Stimulated activated CD4-positive, alpha-beta T cell treated with anti-CD3 and anti-CD28 coated beads, Interleukin-4, amount 100 ng/mL, for 24 hours (primary cell): ENCODE measurements at regions not wholly inside any gene's neighbourhood (a gene's known extent, or its start where the extent isn't known, plus 50 kb on each side); places are given as distances from the start of the nearest gene placed in this dataset.
"Not testable (repeated sequence)": the region's sequence is repeated elsewhere in the genome, so short reads cannot be mapped to it uniquely, and the experiment has no call there.

ENCODE experiments used
- DNase-seq: peaks from one replicate; pipeline ENCODE4 v3.0.0-alpha.2; 2020

DNA sequence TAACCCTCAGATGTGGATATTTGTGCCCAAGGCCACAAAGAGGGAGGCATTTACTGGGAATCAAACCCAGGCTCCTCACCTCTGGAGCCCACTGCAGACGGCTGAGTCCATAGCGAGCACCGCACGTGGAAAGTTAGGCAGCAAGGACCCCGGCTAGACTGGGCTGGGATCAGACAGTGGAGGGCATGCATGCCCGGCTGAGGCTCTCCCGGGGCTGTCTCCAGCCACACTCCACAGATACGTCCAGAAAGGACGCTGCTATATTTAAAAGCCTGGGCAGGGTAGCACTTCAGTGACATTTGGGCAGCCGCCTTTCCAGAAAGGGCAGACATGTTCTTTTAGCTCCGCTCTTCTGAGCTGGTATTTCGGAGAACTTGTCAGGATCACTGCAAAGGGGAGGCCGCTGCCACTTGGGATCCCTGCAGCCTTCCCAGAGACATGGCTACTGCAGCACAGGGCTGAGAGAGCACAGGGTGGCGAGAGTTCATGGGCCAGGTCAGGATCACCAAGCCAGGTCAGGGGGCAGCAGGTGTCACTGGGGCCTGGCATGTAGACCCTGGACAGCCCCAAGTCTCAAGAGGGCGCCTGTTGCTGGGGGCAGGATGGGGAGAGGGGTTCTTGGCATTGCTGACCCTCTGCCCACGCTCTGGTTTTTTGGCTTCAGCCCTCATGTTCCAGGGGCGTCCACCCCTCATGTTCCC is 121.7 kb downstream of the PHETA1 start:
- no peak for DNase-seq

DNA sequence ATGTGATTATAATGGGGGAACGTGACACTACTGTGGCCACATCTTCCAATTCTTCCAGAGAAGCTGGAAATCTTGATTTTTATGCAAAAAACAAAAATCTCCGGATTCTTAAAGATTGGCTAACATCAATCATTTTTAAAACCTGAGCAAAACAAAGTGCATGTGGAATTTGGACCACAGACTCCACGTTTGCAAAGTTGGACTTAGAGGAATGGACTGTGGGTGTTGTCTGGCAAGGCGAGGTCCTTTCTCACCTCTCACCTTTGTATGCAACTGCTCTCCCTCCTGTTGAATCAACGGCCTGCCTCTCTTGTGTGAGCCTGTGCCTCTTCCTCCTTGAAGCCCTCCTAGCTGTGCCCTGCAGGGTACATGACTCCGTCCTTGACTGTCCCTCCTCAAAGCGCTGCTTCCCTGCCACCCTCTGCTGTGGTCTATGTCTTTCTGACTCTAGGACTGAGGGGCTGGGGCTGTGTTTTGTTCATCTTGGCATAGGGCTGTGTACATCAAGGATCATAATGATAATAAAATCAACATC is 122.4 kb downstream of the PHETA1 start:
- DNase-seq: no peak

DNA sequence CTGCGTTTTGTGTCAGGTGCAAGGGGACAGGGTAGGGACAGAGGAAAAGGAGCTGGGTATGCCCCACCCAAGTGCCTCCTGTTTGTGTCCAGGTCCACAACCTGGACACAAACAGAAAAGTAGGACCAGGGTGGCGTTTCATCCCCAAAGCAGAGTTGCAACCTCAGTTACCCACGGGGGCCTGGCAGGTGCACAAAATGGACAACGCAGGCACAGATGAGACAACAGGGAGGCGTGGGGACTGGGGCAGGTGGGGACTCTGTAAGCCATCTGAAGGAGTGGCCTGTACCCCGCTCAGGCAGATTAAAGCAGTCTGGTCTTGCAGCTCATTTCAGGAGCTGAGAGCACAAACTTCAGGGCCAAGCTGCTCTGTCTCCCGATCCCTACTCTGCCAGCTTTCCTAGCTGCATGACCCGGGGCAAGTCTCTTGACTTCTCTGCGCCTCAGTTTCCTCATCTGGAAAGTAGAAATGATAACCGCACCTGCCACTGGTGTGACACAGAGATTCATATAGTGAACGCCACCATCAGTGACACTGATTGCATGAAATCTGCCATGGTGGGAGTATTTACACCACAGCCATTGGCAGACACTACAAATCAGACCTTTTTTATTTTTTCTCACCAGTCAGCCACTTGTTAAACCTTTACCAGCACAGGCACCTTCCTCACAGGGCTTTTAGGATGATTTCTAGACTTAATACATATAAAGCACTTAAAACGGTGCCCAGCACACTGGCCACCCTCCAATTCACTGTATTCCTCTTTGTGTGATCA is 123.0 kb downstream of the PHETA1 start:
- no peak for DNase-seq

DNA sequence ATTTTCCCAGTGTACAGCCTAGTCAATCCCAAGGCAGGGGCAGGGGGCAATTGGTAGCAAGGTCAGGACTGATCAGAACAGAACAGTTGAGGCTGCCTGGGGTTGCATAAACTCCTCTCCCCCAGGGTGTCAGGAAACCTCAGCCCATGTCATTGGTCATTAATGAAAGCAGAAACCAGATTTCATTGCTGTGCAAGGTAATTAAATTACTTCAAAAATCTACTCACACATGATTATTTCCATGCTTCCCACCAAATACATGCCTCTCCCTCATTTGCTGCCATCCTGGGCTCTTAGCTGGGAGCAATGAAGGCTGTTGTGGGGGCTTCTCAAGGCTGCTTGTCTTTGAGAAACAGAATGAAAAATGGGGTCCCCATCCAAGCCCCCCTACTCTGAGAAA is 124.2 kb downstream of the PHETA1 start:
- DNase-seq: no peak

DNA sequence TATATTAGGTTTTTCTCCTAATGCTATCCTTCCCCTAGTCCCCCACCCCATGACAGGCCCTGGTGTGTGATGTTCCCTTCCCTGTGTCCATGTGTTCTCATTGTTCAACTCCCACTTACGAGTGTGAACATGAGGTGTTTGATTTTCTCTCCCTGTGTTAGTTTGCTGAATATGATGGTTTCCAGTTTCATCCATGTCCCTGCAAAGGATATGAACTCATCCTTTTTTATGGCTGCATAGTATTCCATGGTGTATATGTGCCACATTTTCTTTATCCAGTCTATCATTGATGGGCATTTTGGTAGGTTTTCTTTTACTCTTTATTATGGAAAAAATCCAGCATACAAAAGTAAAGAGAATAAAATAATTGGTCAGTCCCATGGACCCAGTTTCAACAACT is 126.1 kb downstream of the PHETA1 start:
- not testable (repeated sequence) for DNase-seq

DNA sequence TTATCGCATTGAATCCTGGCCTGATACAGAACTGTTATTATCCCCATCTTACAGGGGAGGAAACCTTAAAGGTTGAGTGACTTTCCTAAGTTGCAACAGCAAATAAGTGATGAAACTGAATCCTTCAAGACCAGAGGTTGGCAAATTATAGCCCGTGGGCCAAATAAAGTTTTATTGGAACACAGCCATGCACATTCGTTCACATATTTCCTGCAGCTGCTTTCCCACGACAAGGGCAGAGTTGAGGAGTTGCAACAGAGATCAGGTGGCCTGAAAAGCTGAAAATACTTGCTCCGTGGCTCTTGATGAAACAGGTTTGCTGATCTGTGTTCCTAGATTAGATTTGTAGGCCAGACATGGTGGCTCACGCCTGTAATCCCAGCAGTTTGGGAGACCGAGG is 126.7 kb downstream of the PHETA1 start:
- no peak for DNase-seq

DNA sequence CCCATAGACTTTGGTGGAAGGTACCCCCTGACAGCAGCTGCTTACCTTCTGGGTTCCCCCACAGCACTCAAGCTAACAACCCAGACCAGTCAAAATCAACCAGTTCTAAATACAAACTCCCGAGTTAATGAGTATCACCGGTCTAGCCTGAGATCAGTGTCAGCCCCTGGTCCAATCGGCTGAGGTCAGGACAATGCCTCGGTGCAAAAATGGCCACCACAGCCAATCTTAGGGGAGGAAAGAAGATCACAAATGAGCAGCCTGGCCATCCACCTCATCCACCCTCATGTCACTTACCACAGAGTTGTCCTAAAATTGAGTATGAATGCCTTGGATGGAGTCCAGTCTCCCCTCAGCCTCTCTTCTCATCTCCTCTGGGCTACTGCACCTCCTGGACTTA is 128.5 kb downstream of the PHETA1 start:
- DNase-seq: no peak

DNA sequence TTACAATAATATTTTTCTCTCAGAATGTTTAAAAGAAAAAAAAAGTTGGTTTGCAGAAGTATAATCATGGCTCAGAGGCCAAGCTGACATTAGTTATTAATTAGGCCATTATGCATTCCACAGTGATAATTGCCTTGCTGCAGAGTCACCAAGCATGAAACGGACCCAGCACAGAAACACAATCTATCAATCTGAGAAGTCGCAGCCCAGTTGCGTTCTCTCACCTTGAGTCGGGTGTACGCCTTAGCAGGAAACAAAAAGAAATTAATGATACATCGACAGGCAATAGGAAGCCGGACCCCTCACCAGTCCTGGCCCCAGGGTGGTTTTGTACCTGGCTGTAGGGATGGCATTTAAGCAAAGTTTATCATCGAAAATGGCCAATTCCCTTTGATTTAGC is 129.7 kb downstream of the PHETA1 start:
- DNase-seq: no peak

DNA sequence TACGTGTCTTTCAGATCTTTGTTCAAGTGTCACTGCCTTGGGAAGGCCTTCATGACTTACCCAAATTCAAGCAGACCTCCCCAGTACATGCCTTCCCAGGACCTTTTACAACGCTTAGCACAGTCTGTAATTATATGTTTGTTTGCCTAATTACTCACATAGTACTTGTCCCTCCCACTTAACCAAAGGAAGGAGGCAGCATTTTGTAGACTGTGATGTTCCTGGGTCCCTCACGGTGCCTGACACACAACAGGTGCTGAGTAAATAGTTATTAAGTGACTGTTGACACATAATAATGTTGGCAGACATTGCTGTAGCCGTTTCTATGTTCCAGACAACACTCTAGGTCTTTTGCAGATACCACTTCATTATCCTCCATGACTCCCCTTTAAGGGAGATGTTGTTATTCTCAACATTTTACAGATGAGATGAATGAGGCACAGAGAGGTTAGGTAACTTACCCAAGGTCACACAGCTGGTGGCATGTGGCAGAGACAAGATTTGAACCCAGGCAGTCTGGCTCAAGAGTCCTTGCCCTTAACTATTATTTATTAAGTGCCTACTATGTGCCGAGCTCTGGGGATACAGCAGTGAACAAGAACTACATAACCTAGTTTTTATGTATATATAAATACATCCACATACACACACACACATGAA is 130.7 kb downstream of the PHETA1 start:
- no peak for DNase-seq

DNA sequence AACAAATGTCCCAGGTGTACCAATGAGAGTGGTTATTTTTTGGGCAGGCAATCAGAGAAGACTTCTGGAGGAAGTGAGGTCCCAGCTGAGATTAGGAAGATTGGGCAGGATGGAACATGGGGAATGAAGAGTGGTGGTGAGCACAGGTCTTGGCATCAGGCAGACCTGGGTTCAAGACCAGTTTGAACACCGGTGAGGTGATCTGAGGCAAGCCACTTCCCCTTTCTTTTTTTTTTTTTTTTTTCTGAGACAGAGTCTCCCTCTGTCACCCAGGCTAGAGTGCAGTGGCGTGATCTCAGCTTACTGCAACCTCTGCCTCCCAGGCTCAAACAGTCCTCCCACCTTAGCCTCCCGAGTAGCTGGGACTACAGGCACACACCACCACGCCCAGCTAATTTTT is 134.4 kb downstream of the PHETA1 start:
- not testable (repeated sequence) for DNase-seq

DNA sequence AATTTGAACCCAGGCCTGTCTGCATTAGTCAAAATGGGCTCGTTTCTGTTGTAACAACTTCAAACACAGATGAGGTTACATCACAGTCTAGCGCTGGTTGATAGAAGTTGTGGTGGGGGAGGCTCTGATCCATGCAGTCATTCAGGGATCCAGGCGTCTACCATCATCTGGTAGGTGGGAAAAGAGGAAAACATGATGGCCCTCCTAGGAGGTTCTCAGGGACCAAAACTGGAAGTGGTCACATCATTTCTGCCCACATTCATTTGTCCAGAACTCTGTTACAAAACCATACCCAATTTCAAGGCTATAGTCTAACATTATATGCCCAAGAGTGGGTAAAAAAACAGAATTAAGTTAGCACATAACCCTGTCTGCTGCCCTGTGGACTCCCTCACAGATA is 135.1 kb downstream of the PHETA1 start:
- no peak for DNase-seq

DNA sequence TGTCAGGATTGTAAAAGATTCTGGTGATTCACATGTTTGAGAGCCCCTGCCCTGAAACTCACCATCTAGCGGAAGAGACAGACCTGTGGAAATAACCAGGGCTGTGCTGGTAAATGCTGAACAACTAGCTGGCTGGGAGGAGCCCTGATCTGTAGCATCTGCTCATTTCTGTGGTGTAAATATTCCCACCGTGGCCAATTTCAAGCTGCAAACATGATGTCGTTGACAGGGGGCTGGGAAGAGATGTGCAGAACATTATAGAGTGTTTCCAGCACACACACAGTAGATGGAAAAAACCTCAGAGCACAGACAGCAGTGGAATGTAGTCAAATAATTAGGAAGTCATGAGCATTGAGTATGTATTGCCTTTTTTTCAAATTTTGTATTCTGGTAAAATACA is 138.2 kb downstream of the PHETA1 start:
- DNase-seq: no peak

DNA sequence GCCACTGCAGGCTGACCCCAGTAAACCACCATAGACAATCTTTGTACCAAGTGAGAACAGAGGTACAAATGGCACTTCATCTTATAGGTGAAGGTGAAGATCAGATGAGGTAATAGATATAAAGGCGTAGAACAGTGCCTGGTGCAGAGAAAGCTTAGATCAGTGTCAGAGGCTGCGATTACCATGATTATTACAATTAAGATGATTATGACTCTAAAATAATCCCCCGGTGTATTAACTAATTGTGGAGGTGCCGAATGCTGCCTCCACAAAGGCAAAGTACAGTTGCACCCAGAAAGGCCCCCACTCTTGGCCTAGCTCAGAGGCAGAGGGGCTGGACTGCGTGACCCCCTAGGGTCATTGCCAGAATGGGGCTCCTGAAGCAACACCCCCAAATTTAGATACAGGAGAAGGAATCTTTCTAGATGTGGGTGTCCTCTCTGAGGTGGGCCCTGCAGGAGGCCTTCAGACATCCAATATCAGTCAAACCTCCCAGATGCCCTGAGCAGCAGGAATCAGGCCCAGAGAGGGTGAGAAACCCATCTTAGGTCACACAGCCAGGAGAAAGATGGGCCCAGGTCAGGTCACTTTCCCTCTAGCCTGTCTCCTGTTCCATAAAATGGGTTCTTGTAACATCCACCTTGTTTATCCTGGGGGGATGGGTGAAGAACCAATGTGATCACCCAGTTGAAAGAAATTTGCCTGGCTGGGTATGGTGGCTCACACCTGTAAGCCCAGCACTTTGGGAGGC is 139.8 kb downstream of the PHETA1 start:
- no peak for DNase-seq

DNA sequence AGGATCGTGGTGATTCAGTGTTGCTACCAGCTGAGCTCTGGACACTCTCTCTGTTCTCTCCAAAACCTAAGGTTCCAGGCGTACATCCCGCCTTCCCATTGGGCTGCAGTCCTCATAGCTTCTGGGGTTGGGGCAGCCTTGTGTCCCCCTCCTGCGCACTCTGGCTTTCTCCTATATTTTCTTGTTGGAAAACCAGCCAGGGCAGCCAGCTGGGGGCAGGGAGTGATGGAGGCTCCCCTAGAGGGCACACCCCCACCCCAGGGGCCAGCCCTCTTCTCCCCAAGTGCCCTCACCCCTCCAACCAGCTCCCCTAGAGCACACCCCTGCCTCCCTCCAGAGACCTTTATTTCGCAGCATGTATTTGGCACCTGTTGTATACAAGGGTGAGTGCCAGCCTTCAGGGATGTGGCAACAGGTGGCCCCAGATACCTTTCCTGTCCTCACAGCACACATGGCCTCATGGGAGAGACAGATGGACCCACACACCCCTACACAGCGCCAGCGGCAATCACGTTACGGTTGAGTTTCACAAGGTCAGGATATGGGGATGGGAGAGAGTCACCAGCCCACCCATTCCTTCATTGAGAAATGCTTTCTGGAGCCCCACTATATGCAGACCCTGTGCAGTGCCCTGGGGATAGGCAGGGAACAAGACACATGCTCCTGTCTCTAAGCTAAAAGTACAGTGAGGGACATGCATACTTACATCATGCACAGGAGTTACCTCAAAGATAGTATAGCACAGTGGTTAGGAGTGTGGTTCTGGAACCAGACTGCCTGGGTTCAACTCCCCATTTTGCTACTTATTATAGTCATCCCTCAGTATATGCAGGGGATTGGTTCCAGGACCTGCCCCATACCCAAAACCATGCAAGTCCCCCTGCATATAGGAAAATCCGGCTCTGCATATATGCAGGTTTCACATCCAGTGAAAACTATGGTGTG is 141.1 kb downstream of the PHETA1 start:
- DNase-seq: no peak

DNA sequence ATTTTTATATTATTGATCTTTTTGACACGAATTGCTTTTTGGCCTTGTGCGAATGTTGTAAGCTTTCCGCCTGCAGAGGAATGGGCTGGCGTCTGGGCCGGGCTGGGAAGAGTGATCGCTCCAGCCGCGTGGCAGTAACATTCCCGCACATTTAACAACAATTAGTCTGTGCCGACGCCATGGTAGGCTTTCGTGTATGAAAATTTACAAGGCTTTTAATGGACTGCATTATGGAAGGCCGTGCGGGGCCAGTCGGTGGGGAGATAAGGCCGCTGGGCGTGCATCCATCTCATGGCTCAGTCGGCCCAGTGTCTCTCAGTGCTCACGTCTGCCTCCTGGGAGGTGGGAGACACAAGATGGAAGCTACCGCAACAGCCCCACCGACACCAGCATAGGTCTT is 142.2 kb downstream of the PHETA1 start:
- no peak for DNase-seq

DNA sequence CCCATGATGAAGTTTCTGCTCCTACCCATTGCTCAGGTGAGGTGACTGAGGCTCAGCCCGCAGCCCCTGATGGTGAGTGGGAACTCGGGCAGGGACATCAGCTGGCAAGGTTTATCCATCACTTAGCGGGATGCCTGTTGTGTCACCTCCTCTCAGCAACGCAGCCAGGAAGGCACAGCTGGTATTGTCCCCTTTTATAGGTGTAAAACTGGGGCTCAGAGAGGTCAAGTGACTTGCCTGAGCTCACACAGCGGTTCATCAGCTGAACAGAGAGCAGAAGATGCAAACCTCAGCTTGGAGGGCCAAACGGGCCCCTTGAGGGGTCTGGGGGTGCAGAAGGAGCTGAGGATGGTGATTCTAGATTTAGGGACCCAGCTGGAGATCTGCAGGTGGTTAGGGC is 143.6 kb downstream of the PHETA1 start:
- no peak for DNase-seq

DNA sequence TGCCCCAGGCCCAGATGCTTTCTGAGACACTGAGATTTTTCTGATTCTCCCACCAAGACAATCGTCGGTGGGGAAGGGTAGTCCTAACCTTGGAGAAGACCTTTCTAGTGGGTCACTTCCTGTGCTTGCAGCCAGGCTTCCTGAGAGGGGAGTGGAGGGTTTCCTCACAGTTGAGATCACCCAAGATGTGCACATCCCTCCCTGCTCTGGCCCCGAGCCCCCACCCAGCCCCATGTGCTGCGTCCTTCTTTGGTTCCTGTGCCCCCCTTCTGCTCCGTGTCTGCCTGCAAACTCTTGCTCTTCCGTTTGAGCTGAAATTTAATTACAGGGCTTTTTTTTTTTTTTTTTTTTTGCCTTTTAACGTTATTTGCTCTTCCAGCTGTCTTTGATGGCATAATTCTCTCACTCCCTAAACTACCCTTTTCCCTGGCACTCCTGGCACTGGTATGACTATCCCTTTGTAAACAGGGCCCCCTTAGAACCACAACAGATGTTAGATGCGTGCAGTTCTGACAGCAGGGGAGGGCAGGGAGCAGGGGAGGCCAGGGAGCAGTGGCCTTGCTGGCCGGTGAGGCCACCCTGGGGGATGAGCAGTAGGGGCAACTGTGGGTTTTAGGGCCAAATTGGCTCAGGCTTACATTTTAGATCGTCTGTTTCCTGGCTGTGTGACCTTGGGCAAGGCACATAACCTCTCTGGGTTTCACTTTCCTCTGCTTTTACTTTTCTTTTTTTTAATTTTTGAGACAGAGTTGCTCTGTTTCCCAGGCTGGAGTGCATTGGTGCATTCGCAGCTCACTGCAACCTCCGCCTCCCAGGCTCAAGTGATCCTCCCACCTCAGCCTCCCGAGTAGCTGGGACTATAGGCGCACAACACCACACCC is 144.5 kb downstream of the PHETA1 start:
- no peak for DNase-seq

DNA sequence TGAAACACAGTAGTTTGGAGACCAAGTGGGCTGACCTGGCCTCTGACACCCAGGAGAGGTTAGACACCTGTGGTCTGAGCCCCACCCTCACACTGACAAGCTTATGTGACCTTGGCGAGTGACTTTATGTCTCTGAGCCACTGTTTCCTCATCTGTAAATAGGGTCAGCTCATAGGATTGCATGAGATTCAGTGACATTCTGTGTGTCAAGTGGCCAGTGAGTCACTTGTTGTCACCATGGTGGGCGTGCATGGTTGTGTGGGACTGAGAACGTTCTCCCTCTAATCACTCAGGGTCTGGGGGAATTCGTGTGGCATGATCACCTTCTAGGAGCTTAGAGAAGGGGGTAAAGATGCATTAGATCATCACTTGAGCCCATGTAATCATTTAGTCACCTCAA is 146.4 kb downstream of the PHETA1 start:
- DNase-seq: no peak

DNA sequence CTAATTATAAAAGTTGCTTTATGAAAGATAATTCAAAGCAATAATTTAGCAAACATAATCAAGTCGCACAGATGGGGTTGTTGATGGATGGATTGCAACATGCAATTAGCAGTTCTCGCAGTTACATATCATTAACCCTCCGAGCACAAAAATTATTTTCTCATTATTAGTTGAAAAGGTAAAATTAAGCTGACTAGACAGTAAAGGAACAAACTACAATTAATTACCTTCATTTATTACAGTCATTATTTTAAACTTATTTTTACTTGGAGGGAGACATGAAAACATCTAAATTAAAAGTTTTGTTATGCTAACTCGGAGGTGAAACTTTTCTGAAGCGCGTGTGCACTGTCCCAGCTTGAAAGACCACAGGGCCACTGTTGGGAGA is 146.9 kb downstream of the PHETA1 start:
- no peak for DNase-seq

DNA sequence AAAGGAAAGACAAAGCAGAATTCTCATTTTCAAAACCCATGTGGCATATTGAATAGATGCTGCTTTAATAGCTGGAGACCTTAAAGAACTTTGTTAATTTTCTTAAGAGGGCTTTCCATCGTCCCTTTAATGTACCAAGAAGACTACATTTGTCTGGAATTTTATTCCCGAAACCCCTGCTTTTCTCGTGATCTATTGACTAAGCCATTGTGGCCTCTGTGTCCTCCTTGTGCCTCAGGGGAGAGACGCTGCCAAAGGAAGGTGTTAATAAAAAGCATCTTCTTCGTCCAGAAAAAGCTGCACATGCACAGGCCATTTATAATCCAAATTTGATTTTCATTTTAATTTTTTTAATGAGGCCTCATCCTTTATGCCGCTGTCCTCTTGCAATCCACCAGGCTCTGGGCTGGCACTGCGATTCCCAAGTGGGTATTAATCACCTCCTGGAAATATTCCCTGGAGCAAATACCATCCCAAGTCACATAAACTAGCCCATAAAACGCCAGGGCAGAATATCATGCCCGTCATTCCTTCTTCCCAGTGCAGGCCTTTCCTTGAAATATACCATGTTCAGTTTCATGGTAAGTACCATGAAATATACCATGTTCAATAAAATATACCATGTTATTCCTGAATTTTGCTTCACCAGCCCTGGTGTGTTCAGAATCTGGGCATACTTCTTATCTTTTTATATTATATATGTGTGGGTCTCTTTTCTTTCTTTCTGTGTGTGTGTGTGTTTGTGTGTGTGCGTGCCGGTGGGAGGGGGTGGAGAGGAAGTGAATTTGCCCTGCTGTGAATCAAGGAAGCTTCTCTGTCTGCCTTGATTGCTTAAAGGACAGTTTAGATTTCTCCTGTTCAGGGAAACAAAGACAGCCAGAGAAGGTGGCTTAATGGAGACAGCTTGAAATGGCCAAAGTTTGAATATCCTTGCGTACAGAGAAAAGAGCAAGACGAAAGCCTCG is 147.6 kb downstream of the PHETA1 start:
- DNase-seq: no peak
